ENCODE measurements at regions not wholly inside any gene's neighbourhood (a gene's known extent, or its start where the extent isn't known, plus 50 kb on each side); places are given as distances from the start of the nearest gene placed in this dataset.

DNA sequence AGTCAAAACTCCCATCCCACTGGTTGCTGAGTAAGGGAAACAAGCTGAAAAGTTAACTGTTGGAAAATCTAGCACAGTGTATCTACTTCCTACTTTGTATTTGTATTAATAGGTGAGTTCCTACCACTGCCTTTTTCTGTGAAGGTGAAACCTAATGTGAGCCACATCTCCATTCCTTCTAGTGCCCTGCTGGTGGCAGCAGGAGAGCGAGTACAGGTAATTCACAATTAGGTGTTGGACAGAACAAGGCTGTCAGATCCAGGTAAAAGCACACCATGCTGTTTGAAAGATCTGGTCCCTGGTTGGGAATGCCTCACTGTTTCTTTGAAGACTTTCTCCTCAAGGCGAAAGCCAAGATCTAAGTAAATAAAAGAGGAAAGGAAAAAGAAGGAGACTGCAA is 528.4 kb downstream of the PKHD1 start:
- FAIRE-seq: no peak

DNA sequence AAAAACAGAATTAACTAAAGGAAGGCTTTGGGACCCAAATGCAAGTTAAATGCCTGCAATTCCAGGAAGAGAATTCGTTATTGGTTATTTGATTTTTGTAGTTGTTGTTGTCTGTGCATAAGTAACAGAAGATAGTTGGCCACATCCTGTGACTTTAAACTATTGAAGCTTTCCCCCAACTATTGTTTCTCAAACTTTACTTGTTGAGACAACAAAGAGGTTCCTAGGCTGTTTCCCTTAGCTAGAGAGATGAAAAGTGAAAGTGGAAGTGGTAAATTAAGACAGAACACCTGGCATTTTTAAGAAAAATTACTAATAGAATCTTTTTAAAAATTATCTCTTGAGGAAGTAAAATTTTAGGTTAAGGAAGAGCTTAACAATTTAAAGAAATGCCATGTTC is 525.2 kb downstream of the PKHD1 start:
- FAIRE-seq: no peak
